ENCODE measurements at regions not wholly inside any gene's neighbourhood (a gene's known extent, or its start where the extent isn't known, plus 50 kb on each side); places are given as distances from the start of the nearest gene placed in this dataset.

- TF ChIP-seq, protein P1, sequence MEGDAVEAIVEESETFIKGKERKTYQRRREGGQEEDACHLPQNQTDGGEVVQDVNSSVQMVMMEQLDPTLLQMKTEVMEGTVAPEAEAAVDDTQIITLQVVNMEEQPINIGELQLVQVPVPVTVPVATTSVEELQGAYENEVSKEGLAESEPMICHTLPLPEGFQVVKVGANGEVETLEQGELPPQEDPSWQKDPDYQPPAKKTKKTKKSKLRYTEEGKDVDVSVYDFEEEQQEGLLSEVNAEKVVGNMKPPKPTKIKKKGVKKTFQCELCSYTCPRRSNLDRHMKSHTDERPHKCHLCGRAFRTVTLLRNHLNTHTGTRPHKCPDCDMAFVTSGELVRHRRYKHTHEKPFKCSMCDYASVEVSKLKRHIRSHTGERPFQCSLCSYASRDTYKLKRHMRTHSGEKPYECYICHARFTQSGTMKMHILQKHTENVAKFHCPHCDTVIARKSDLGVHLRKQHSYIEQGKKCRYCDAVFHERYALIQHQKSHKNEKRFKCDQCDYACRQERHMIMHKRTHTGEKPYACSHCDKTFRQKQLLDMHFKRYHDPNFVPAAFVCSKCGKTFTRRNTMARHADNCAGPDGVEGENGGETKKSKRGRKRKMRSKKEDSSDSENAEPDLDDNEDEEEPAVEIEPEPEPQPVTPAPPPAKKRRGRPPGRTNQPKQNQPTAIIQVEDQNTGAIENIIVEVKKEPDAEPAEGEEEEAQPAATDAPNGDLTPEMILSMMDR (IDR thresholded peaks at IDR 0.05), result no peak
- TF ChIP-seq EP300 (IDR thresholded peaks at IDR 0.05), result no peak
Measured at GRCh38 chr21:35504951-35505466, 455.9 kb upstream of the RUNX1 start.

All from tibial nerve (tissue), 4 donors.